ENCODE measurements at regions not wholly inside any gene's neighbourhood (a gene's known extent, or its start where the extent isn't known, plus 50 kb on each side); places are given as distances from the start of the nearest gene placed in this dataset.

- H3K4me3 ChIP-seq (ENCODE audit: low read length in 2 of 2) = no peak overlapping the region
- no peaks in the 10 kb centered on the region for H3K4me1 ChIP-seq (ENCODE audit: control insufficient read depth, insufficient read depth, low read length)
- H3K36me3 ChIP-seq (ENCODE audit: control insufficient read depth in 2 of 2, insufficient read depth in 2 of 2, low read length in 2 of 2) = no peaks in the 10 kb centered on the region
- no peaks in the 10 kb centered on the region for H3K9me3 ChIP-seq (ENCODE audit: control insufficient read depth in 2 of 2, low read length in 2 of 2)
- H3K27me3 ChIP-seq (ENCODE audit: control insufficient read depth in 1 of 2, insufficient read depth in 2 of 2, low read length in 2 of 2) = no peaks in the 10 kb centered on the region
- no peak overlapping the region for H3K9ac ChIP-seq (ENCODE audit: low read length in 2 of 2)
- H3K27ac ChIP-seq (ENCODE audit: low read length) = no peak overlapping the region
Measured at GRCh38 chr4:29051381-29051965, 1668.7 kb upstream of the PCDH7 start.

- H3K9ac ChIP-seq (ENCODE audit: low read length in 2 of 2) = no peak overlapping the region
- no peak overlapping the region for H3K4me3 ChIP-seq (ENCODE audit: low read length in 2 of 2)
- H3K4me1 ChIP-seq (ENCODE audit: control insufficient read depth, insufficient read depth, low read length) = no peaks in the 10 kb centered on the region
- no peaks in the 10 kb centered on the region for H3K27me3 ChIP-seq (ENCODE audit: control insufficient read depth in 1 of 2, insufficient read depth in 2 of 2, low read length in 2 of 2)
- no peaks in the 10 kb centered on the region for H3K9me3 ChIP-seq (ENCODE audit: control insufficient read depth in 2 of 2, low read length in 2 of 2)
- H3K27ac ChIP-seq (ENCODE audit: low read length) = no peak overlapping the region
- no peaks in the 10 kb centered on the region for H3K36me3 ChIP-seq (ENCODE audit: control insufficient read depth in 2 of 2, insufficient read depth in 2 of 2, low read length in 2 of 2)
Measured at GRCh38 chr4:29052266-29052665, 1667.9 kb upstream of the PCDH7 start.

- Histone ChIP-seq H3K4me1 (ENCODE audit: control insufficient read depth, insufficient read depth, low read length) (no peaks in the 10 kb centered on the region), H3K27ac (ENCODE audit: low read length) (no peak overlapping the region), H3K9me3 (ENCODE audit: control insufficient read depth in 2 of 2, low read length in 2 of 2) (no peaks in the 10 kb centered on the region), H3K9ac (ENCODE audit: low read length in 2 of 2) (no peak overlapping the region), H3K27me3 (ENCODE audit: control insufficient read depth in 1 of 2, insufficient read depth in 2 of 2, low read length in 2 of 2) (no peaks in the 10 kb centered on the region), H3K36me3 (ENCODE audit: control insufficient read depth in 2 of 2, insufficient read depth in 2 of 2, low read length in 2 of 2) (no peaks in the 10 kb centered on the region), H3K4me3 (ENCODE audit: low read length in 2 of 2) (no peak overlapping the region)
Measured at GRCh38 chr4:29058531-29058930, 1661.6 kb upstream of the PCDH7 start.

- Histone ChIP-seq H3K36me3 (ENCODE audit: control insufficient read depth in 2 of 2, insufficient read depth in 2 of 2, low read length in 2 of 2) (no peaks in the 10 kb centered on the region), H3K9me3 (ENCODE audit: control insufficient read depth in 2 of 2, low read length in 2 of 2) (no peaks in the 10 kb centered on the region), H3K27me3 (ENCODE audit: control insufficient read depth in 1 of 2, insufficient read depth in 2 of 2, low read length in 2 of 2) (no peaks in the 10 kb centered on the region), H3K4me3 (ENCODE audit: low read length in 2 of 2) (no peak overlapping the region), H3K27ac (ENCODE audit: low read length) (no peak overlapping the region), H3K4me1 (ENCODE audit: control insufficient read depth, insufficient read depth, low read length) (no peaks in the 10 kb centered on the region), H3K9ac (ENCODE audit: low read length in 2 of 2) (no peak overlapping the region)
Measured at GRCh38 chr4:29066861-29067260, 1653.3 kb upstream of the PCDH7 start.

- H3K27me3 ChIP-seq (ENCODE audit: control insufficient read depth in 1 of 2, insufficient read depth in 2 of 2, low read length in 2 of 2) = no peaks in the 10 kb centered on the region
- no peak overlapping the region for H3K4me3 ChIP-seq (ENCODE audit: low read length in 2 of 2)
- no peaks in the 10 kb centered on the region for H3K4me1 ChIP-seq (ENCODE audit: control insufficient read depth, insufficient read depth, low read length)
- no peak overlapping the region for H3K9ac ChIP-seq (ENCODE audit: low read length in 2 of 2)
- H3K36me3 ChIP-seq (ENCODE audit: control insufficient read depth in 2 of 2, insufficient read depth in 2 of 2, low read length in 2 of 2) = no peaks in the 10 kb centered on the region
- H3K9me3 ChIP-seq (ENCODE audit: control insufficient read depth in 2 of 2, low read length in 2 of 2) = peaks cover 7 to 11% of the 10 kb centered on the region in 2 donors
- H3K27ac ChIP-seq (ENCODE audit: low read length) = no peak overlapping the region
Measured at GRCh38 chr4:29073571-29073970, 1646.6 kb upstream of the PCDH7 start.

- Histone ChIP-seq H3K27me3 (ENCODE audit: control insufficient read depth in 1 of 2, insufficient read depth in 2 of 2, low read length in 2 of 2) (no peaks in the 10 kb centered on the region), H3K4me1 (ENCODE audit: control insufficient read depth, insufficient read depth, low read length) (no peaks in the 10 kb centered on the region), H3K36me3 (ENCODE audit: control insufficient read depth in 2 of 2, insufficient read depth in 2 of 2, low read length in 2 of 2) (no peaks in the 10 kb centered on the region), H3K9me3 (ENCODE audit: control insufficient read depth in 2 of 2, low read length in 2 of 2) (peaks cover 7 to 11% of the 10 kb centered on the region in 2 donors), H3K27ac (ENCODE audit: low read length) (no peak overlapping the region), H3K4me3 (ENCODE audit: low read length in 2 of 2) (no peak overlapping the region), H3K9ac (ENCODE audit: low read length in 2 of 2) (no peak overlapping the region)
Measured at GRCh38 chr4:29075366-29075765, 1644.8 kb upstream of the PCDH7 start.

- Histone ChIP-seq H3K4me3 (ENCODE audit: low read length in 2 of 2) (no peak overlapping the region), H3K27me3 (ENCODE audit: control insufficient read depth in 1 of 2, insufficient read depth in 2 of 2, low read length in 2 of 2) (no peaks in the 10 kb centered on the region), H3K36me3 (ENCODE audit: control insufficient read depth in 2 of 2, insufficient read depth in 2 of 2, low read length in 2 of 2) (no peaks in the 10 kb centered on the region), H3K9me3 (ENCODE audit: control insufficient read depth in 2 of 2, low read length in 2 of 2) (no peaks in the 10 kb centered on the region), H3K4me1 (ENCODE audit: control insufficient read depth, insufficient read depth, low read length) (no peaks in the 10 kb centered on the region), H3K9ac (ENCODE audit: low read length in 2 of 2) (no peak overlapping the region), H3K27ac (ENCODE audit: low read length) (no peak overlapping the region)
Measured at GRCh38 chr4:29079260-29079659, 1640.9 kb upstream of the PCDH7 start.

- Histone ChIP-seq H3K9ac (ENCODE audit: low read length in 2 of 2) (no peak overlapping the region), H3K27me3 (ENCODE audit: control insufficient read depth in 1 of 2, insufficient read depth in 2 of 2, low read length in 2 of 2) (no peaks in the 10 kb centered on the region)
Measured at GRCh38 chr4:29081234-29081955, 1638.8 kb upstream of the PCDH7 start.

GRCh38 chr4:29082684-29083083, 1637.5 kb upstream of the PCDH7 start:
- Histone ChIP-seq H3K4me3 (ENCODE audit: low read length in 2 of 2) (no peak overlapping the region), H3K27ac (ENCODE audit: low read length) (no peak overlapping the region), H3K9me3 (ENCODE audit: control insufficient read depth in 2 of 2, low read length in 2 of 2) (no peaks in the 10 kb centered on the region), H3K36me3 (ENCODE audit: control insufficient read depth in 2 of 2, insufficient read depth in 2 of 2, low read length in 2 of 2) (no peaks in the 10 kb centered on the region), H3K27me3 (ENCODE audit: control insufficient read depth in 1 of 2, insufficient read depth in 2 of 2, low read length in 2 of 2) (no peaks in the 10 kb centered on the region), H3K4me1 (ENCODE audit: control insufficient read depth, insufficient read depth, low read length) (no peaks in the 10 kb centered on the region), H3K9ac (ENCODE audit: low read length in 2 of 2) (no peak overlapping the region)

More at GRCh38 chr4:29081234-29081955, 1638.8 kb upstream of the PCDH7 start:
- Histone ChIP-seq H3K36me3 (ENCODE audit: control insufficient read depth in 2 of 2, insufficient read depth in 2 of 2, low read length in 2 of 2) (no peaks in the 10 kb centered on the region), H3K4me3 (ENCODE audit: low read length in 2 of 2) (no peak overlapping the region), H3K4me1 (ENCODE audit: control insufficient read depth, insufficient read depth, low read length) (no peaks in the 10 kb centered on the region), H3K9me3 (ENCODE audit: control insufficient read depth in 2 of 2, low read length in 2 of 2) (no peaks in the 10 kb centered on the region), H3K27ac (ENCODE audit: low read length) (no peak overlapping the region)

- Histone ChIP-seq H3K4me3 (ENCODE audit: low read length in 2 of 2) (no peak overlapping the region), H3K4me1 (ENCODE audit: control insufficient read depth, insufficient read depth, low read length) (no peaks in the 10 kb centered on the region), H3K27me3 (ENCODE audit: control insufficient read depth in 1 of 2, insufficient read depth in 2 of 2, low read length in 2 of 2) (no peaks in the 10 kb centered on the region), H3K9me3 (ENCODE audit: control insufficient read depth in 2 of 2, low read length in 2 of 2) (no peaks in the 10 kb centered on the region), H3K9ac (ENCODE audit: low read length in 2 of 2) (no peak overlapping the region), H3K36me3 (ENCODE audit: control insufficient read depth in 2 of 2, insufficient read depth in 2 of 2, low read length in 2 of 2) (no peaks in the 10 kb centered on the region), H3K27ac (ENCODE audit: low read length) (no peak overlapping the region)
Measured at GRCh38 chr4:29085748-29086147, 1634.4 kb upstream of the PCDH7 start.

GRCh38 chr4:29104694-29105093, 1615.5 kb upstream of the PCDH7 start:
- Histone ChIP-seq H3K27ac (ENCODE audit: low read length) (no peak overlapping the region), H3K27me3 (ENCODE audit: control insufficient read depth in 1 of 2, insufficient read depth in 2 of 2, low read length in 2 of 2) (no peaks in the 10 kb centered on the region), H3K4me3 (ENCODE audit: low read length in 2 of 2) (no peak overlapping the region), H3K9me3 (ENCODE audit: control insufficient read depth in 2 of 2, low read length in 2 of 2) (no peaks in the 10 kb centered on the region), H3K36me3 (ENCODE audit: control insufficient read depth in 2 of 2, insufficient read depth in 2 of 2, low read length in 2 of 2) (no peaks in the 10 kb centered on the region), H3K9ac (ENCODE audit: low read length in 2 of 2) (no peak overlapping the region), H3K4me1 (ENCODE audit: control insufficient read depth, insufficient read depth, low read length) (no peaks in the 10 kb centered on the region)
